Hepatocyte (in vitro differentiated cells): ENCODE measurements at regions not wholly inside any gene's neighbourhood (a gene's known extent, or its start where the extent isn't known, plus 50 kb on each side); places are given as distances from the start of the nearest gene placed in this dataset.

Source experiments
- DNase-seq: peaks from one replicate; pipeline ENCODE4 v3.0.0-alpha.2; 2016; ENCODE audit warnings: low spot score
- H2AFZ ChIP-seq: fragments of 200-600 bp; sonication (generic); 2 replicates; pipeline ENCODE4 v1.6.0; 2016; ENCODE audit warnings: antibody characterized with exemption, mild to moderate bottlenecking
- H3K27ac ChIP-seq: fragments of 200-600 bp; sonication (generic); 2 replicates; pipeline ENCODE4 v1.5.1; 2016; ENCODE audit warnings: mild to moderate bottlenecking
- H3K27me3 ChIP-seq: fragments of 200-600 bp; sonication (generic); 2 replicates; pipeline ENCODE4 v1.6.1; 2016
- H3K36me3 ChIP-seq: fragments of 200-600 bp; sonication (generic); replicated peaks from 2 replicates; pipeline ENCODE4 v1.5.1; 2016; ENCODE audit warnings: low read depth; ENCODE audit not compliant: insufficient read depth
- H3K4me1 ChIP-seq: fragments of 200-600 bp; sonication (generic); 2 replicates; pipeline ENCODE4 v1.5.1; 2016; ENCODE audit warnings: mild to moderate bottlenecking, moderate library complexity; ENCODE audit not compliant: insufficient read depth
- H3K4me2 ChIP-seq: fragments of 200-600 bp; sonication (generic); 2 replicates; pipeline ENCODE4 v1.6.0; 2016
- H3K4me3 ChIP-seq: fragments of 200-600 bp; sonication (generic); 2 replicates; pipeline ENCODE4 v1.5.1; 2016; ENCODE audit warnings: mild to moderate bottlenecking
- H3K79me2 ChIP-seq: fragments of 200-600 bp; sonication (generic); 2 replicates; pipeline ENCODE4 v1.6.0; 2017; ENCODE audit warnings: mild to moderate bottlenecking
- H3K9me2 ChIP-seq: fragments of 200-600 bp; sonication (generic); replicated peaks from 2 replicates; pipeline ENCODE4 v1.6.0; 2017; ENCODE audit warnings: mild to moderate bottlenecking; ENCODE audit not compliant: insufficient read depth
- H3K9me3 ChIP-seq: fragments of 200-600 bp; sonication (generic); 2 replicates; pipeline ENCODE4 v1.5.1; 2016; ENCODE audit warnings: low read depth, mild to moderate bottlenecking
- H4K20me1 ChIP-seq: fragments of 200-600 bp; sonication (generic); 2 replicates; pipeline ENCODE4 v1.6.0; 2016; ENCODE audit warnings: mild to moderate bottlenecking; ENCODE audit not compliant: insufficient read depth, poor library complexity, severe bottlenecking
- CTCF ChIP-seq: fragments of 200-600 bp; sonication (generic); IDR thresholded peaks from 2 replicates; pipeline ENCODE4 v1.5.1; 2016; ENCODE audit warnings: antibody characterized with exemption, mild to moderate bottlenecking; ENCODE audit not compliant: poor library complexity
- EZH2 ChIP-seq: fragments of 200-600 bp; sonication (generic); IDR thresholded peaks from 2 replicates; pipeline ENCODE4 v1.6.1; 2016; ENCODE audit warnings: antibody characterized with exemption, mild to moderate bottlenecking, borderline replicate concordance
- EZH2phosphoT487 ChIP-seq: fragments of 200-600 bp; sonication (generic); IDR thresholded peaks from one replicate; pipeline ENCODE4 v1.6.1; 2018; ENCODE audit warnings: antibody characterized with exemption, mild to moderate bottlenecking, low read depth, moderate library complexity; ENCODE audit not compliant: unreplicated experiment, severe bottlenecking
- WGBS: methylation state at CpG from one replicate; pipeline ENCODE4 v1.1.6; 2016; ENCODE audit warnings: low lambda C conversion rate; ENCODE audit errors: missing lambda C conversion rate; 5-methylcytosine and 5-hydroxymethylcytosine counted together

- no peaks in the 10 kb centered on the region for H3K27me3 ChIP-seq
- H2AFZ ChIP-seq, result no peak overlapping the region
- no peaks in the 10 kb centered on the region for H3K9me3 ChIP-seq
- H4K20me1 ChIP-seq, result no peaks in the 10 kb centered on the region
- no peak overlapping the region for H3K4me3 ChIP-seq
- no peaks in the 10 kb centered on the region for H3K79me2 ChIP-seq
- WGBS, result 82% methylated on average over 3 of the region's 3 CpGs
- no peaks in the 10 kb centered on the region for H3K36me3 ChIP-seq
- no peak for DNase-seq
- no peak for TF ChIP-seq EZH2phosphoT487
- no peak for TF ChIP-seq EZH2
- no peak for TF ChIP-seq CTCF
- H3K27ac ChIP-seq, result no peak overlapping the region
- no peak overlapping the region for H3K4me2 ChIP-seq
- H3K9me2 ChIP-seq, result no peaks in the 10 kb centered on the region
- no peaks in the 10 kb centered on the region for H3K4me1 ChIP-seq
Observed at GRCh38 chr21:18602711-18603110, 199.1 kb upstream of the TMPRSS15 start.

GRCh38 chr21:18603261-18603660 lies 199.7 kb upstream of the TMPRSS15 start:
- H3K4me1 ChIP-seq, result no peaks in the 10 kb centered on the region
- WGBS, result 63% methylated on average over 2 of the region's 2 CpGs
- no peak for TF ChIP-seq CTCF
- TF ChIP-seq EZH2, result no peak
- TF ChIP-seq EZH2phosphoT487, result no peak
- no peak overlapping the region for H3K4me3 ChIP-seq
- no peak overlapping the region for H3K27ac ChIP-seq
- no peaks in the 10 kb centered on the region for H3K9me2 ChIP-seq
- no peaks in the 10 kb centered on the region for H3K27me3 ChIP-seq
- H3K79me2 ChIP-seq, result no peaks in the 10 kb centered on the region
- DNase-seq, result no peak
- no peak overlapping the region for H2AFZ ChIP-seq
- H4K20me1 ChIP-seq, result no peaks in the 10 kb centered on the region
- no peaks in the 10 kb centered on the region for H3K36me3 ChIP-seq
- H3K4me2 ChIP-seq, result no peak overlapping the region
- H3K9me3 ChIP-seq, result no peaks in the 10 kb centered on the region

GRCh38 chr21:18603980-18604379 lies 200.4 kb upstream of the TMPRSS15 start:
- no peak overlapping the region for H3K4me2 ChIP-seq
- no peaks in the 10 kb centered on the region for H3K9me3 ChIP-seq
- H3K9me2 ChIP-seq, result no peaks in the 10 kb centered on the region
- H3K27ac ChIP-seq, result no peak overlapping the region
- no peak for DNase-seq
- WGBS, result 71% methylated on average over 3 of the region's 3 CpGs
- no peak overlapping the region for H2AFZ ChIP-seq
- H3K4me3 ChIP-seq, result no peak overlapping the region
- H3K36me3 ChIP-seq, result no peaks in the 10 kb centered on the region
- no peak for TF ChIP-seq CTCF
- TF ChIP-seq EZH2phosphoT487, result no peak
- no peak for TF ChIP-seq EZH2
- H3K4me1 ChIP-seq, result no peaks in the 10 kb centered on the region
- H3K79me2 ChIP-seq, result no peaks in the 10 kb centered on the region
- no peaks in the 10 kb centered on the region for H4K20me1 ChIP-seq
- H3K27me3 ChIP-seq, result no peaks in the 10 kb centered on the region

GRCh38 chr21:18608226-18608625 lies 204.6 kb upstream of the TMPRSS15 start:
- Histone ChIP-seq H3K27ac (no peak overlapping the region), H3K4me2 (no peak overlapping the region), H3K4me1 (no peaks in the 10 kb centered on the region), H3K9me3 (no peaks in the 10 kb centered on the region), H3K79me2 (no peaks in the 10 kb centered on the region), H4K20me1 (no peaks in the 10 kb centered on the region), H2AFZ (no peak overlapping the region), H3K36me3 (no peaks in the 10 kb centered on the region), H3K4me3 (no peak overlapping the region), H3K27me3 (no peaks in the 10 kb centered on the region), H3K9me2 (no peaks in the 10 kb centered on the region)
- WGBS, result 54% methylated on average over 1 of the region's 1 CpG
- no peak for DNase-seq
- TF ChIP-seq CTCF, result no peak
- TF ChIP-seq EZH2phosphoT487, result no peak
- no peak for TF ChIP-seq EZH2
